ENCODE measurements at regions not wholly inside any gene's neighbourhood (a gene's known extent, or its start where the extent isn't known, plus 50 kb on each side); places are given as distances from the start of the nearest gene placed in this dataset.

DNA sequence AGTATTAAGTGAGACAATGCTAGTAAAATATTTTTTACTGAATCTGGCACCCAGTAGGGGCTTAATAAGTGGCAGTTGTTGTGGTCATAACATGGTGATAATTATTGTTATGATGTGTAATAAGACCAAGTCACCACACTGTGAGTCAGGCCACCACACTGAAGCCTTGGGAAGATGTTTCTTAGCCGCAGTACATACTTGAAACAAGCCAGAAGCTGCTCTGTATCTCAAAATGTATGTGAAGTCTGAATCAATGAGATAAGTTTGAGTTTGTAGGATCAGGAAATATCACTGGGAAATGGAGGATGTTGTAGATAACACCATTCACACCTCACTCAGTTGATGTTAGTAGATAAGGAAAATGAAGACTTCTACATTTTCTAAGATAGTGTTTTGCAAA lies 51.3 kb upstream of the PTPN3 start:
- no peak for DNase-seq

DNA sequence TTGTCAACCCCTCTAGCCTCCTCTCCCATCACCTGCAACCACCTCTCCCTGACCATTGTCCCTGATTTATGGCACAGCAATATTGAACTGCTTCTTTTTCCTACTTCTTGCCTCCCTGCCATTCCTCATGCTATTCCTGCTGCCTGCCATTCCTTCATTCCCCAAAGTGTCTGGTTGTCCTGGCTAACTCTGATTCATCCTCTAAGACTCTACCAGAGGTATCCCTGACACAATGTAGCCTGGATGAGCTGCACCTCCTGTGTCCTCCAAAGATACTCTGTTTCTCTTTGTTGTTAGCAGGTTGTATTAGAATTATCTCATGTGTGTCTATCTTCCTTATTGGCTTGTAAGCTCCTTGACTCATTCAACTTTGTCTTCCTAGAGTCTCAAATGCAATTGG lies 53.5 kb upstream of the PTPN3 start:
- DNase-seq = no peak

DNA sequence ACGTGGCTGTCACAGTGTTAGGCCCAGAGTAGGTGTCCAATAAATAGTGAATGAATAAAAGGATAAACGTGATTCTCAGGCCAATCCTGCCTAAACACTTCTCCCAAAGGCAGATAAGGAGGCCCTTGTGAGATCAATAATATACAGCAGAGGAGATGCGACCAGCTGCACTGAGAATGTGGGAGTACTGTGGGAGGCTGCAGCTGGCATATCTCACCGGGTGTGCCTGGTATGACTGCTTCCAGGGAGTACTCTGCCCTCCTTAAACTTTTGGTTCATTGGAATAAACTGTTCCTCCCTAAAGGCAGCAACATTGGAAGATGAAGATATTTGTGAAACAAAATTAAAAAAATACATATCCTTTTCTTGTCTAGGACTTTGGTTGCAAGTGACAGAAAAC lies 57.1 kb upstream of the PTPN3 start:
- DNase-seq = no peak

DNA sequence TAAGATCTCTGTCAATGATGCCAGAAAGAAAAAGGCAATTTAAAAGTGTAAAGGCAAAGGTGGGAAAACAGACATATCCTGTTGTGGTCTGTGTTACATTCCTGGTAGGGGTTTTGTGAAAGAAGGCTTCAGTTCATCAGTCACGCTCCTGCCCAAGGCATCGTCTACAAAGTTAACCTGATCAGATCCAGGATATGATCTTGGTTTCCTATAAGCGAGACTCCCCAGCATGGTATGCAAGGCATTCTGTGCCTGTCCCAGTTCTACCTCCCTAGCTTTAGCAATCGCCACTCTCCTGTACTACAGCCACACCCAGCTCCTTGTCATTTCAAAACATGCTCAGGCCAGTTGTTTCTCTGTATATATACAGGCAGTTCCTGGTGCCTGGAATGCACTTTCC lies 58.0 kb upstream of the PTPN3 start:
- DNase-seq = no peak

DNA sequence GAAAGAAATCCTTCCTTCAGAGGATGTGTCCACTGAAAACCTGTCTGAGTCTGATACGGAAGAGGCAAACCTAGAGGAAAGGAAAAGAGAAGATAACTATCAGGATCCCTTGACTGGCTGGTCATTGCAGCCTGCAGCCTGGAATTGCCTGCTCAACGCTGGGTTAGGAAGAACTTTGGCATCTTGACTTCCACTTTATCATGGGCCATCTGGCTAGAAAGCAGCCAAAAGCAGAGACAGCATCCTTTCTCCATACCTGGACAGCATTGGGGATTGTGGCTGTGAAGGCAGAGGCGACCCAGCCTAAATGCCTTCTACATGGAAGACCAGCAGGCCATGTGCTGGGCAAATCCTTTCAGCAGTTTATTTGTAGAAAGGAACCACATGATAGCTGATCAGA lies 58.7 kb upstream of the PTPN3 start:
- DNase-seq = no peak

DNA sequence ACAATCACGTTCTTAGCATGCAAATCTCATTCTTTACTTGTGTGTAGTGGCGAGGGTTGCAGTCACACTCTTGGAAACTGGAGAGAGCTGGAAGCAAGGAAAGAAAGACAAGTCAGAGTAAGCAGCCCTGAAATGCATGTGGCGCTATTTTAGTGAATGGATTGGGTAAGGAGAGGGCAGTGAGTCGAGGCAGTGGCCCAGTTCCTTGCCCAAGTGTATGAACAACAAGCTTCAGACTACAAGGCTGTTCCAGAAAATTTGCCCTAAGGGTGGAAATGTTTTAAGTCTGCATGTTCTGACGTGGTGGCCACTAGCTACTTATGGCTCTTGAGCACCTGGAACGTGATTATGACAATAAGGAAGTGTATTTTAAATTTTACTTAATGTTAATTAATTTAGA lies 59.4 kb upstream of the PTPN3 start:
- DNase-seq = no peak

DNA sequence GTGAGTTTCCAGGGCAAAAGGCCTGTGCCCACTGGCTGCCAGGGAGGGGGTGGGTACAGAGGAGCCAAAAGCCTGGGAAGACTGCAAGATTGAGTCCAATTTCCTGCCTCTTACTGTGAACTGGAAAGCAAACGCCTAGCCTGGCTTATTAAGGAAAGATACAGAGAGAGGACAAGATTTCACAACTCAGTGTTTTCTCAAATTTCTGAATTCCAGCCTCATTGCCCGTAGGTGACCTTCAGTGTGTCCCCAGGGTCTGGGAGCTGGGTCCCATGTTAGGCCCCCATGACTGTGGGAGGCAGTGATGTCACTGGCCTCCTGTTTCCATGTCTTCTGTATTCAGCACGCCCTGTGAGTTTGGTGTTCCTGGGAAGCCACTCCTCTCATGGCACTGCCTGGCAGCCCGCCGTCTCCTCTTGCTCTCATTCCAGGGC lies 60.6 kb upstream of the PTPN3 start:
- no peak for DNase-seq

DNA sequence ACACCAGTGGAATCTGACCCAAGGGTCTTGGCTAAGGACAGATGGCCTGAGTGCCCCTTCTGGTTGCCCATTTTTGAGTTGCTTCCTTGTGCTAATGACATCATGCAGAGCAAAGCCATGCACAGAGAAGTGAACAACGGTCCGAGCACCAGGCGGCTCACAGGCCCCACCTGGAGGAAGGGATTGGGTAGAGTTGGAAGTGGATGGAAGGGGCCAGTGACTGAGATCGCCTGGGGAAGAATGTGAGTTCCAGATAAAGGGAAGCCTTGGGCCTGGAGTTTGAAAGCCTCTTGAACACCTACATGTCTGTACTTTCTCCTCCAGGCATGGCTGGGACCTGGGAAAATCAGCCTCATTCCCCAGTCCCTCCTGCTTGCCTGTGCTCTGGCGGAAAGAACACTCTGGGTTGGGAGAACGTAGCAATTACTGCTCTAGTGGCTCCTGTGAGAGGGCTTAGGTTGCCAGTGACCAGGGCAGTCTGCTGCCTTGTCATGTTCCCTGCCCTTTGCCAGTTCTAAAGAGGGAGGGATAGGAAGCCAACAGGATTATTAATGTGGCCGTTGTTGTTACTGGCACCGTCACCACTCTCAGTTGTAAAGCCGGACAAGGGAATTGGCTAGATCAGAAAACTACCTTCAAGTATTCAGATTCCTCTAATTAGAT lies 62.5 kb upstream of the PTPN3 start:
- no peak for DNase-seq

DNA sequence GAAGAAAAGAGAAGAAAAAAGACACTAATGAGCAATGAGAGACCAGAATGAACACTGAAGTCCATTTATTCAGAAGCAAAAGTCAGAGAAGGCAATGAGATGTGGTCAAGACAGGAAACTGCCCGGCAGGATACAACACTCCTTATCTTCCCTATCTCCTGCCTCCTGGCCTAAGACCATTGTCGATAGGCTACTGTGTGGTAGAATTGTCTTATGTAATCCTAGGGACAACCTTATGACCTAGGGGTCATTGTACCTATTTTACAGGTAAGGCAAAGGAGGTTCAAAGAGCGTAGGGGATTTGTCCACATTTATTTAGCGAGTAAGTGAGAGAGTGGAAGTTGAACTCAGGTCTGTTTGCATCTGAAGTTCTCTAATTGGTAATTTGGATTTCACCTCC lies 63.0 kb upstream of the PTPN3 start:
- no peak for DNase-seq

DNA sequence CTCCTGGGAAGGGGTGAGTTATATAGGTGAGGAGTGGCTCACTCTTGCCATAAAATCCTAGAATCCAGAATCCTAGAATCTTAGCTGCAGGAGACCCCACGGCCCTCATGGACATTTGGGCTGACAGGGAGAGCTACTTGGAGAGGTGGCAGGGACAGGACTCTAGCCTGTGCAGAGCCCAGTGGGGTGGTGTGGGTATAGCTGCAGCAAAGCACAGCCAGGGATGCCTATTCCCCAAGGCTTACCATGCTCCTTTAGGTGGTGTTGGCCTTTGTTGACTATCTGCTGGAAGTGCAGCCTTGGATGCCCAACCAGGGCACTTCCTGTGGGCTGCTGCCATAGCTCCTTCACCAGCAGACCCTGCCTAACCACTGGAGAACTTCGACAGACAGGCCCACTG lies 70.0 kb upstream of the PTPN3 start:
- DNase-seq = no peak

DNA sequence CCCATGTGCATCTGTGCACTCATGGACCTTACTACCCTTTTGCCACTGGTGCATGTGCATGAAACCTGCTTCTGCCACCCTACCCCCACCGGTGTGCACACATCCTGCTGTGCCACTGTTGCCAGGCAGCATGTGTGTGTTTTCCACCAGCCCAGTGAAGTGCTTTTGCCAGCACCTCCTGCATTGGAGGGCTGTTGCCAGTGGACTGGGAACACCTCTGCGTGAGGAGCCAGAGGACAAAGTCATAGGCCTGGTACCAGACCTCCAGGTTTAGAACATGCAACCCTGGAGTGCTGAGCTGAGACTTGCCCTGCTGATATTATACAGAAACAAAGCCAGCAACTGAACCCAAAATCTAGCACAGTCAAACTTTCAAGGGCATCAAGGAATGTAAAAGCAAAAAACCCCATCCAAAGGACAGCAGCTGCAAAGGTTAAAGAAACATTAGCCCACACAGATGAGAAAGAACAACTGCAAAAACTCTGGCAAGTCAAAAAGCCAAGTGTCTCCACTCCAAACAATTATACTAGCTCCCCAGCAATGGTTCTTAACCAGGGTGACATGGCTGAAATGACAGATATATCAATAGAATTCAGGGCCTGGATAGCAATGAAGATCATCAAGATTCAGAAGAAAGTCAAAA lies 70.6 kb upstream of the PTPN3 start:
- no peak for DNase-seq

DNA sequence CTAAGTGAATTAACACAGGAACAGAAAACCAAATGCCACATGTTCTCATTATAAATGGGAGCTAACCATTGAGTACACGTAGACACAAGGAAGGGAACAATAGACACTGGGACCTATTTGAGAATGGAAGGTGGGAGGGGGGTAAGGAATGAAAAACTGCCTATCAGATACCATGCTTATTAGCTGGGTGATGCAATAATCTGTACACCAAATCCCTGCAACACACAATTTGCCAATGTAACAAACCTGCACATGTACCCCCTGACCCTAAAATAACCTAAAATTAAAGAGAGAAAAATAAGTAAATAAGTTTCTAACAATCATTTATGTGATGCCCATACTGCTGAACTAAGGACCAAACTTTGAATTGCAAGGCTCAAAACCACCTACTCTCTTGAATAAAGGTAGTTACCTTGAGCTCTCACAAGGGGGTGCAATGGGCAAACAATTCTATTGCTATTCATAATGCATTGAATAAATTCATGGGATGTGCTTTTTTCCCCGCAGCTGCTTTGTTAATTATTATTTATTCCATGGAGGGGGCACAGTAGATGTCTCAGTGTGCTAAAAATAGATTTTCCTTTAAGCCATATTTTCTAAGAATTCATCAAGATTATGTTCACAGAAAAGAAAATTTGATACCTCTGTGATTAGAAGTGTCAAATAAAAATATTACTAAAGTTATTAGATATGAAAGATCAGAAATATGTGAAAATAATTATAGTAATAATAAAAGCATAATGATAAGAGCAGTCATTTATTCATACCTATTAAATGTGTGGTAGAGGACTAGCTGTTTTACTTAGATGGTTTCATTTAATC lies 76.2 kb upstream of the PTPN3 start:
- DNase-seq = peak; percentile 4

DNA sequence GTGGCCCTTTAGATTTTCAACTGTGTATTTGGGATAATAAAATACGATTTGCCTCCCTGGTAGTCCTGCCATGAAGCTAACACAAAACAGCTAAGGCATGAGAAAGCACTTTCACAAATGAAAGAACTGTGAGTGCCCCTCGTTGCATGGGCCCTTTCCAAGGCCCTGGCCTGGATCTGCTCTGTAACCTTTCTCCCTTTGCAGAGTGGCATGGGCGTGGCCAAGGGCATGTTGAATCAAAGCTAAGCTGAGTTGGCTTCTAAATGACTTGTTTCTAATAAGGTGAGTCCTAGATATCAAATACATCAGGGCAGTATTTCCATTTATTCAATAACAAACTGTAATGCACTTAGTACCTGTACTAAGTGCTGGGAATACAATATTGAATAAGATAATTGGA lies 78.7 kb upstream of the PTPN3 start:
- DNase-seq = no peak

DNA sequence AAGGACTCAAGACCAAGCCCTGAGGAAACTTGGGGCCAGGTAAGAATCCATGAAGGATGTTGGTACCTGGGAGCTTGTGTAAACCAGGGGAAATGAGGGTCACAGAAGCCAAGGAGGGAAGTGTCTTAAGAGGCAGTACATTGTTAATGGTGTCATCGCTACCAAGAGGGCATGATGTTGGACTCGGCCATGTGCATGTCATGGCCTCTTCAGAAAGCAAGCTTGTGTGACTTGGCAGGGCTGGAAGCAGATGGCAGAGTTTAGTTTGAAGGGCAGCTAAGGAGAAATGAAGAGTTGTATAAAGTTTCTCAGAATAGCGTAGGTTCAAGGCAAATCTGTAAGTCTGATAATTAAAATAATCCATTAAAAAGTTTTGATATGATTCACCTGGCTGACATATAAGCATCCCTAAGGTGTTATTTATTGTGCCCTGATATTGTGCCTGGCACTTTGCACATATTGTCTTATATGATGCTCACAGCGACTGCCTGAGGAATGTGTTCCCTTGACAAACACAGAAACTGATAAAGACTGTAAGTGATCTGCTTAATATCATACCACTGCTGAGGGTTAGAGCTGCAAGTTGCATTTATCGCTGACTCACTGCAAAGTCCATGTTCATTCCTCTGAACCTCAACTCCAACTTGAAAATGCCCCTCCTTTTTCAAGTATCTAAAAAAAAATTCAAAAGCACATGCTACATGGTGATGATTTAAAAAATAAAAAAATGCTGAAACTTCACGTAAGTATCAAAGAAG lies 81.3 kb upstream of the PTPN3 start:
- DNase-seq = no peak

DNA sequence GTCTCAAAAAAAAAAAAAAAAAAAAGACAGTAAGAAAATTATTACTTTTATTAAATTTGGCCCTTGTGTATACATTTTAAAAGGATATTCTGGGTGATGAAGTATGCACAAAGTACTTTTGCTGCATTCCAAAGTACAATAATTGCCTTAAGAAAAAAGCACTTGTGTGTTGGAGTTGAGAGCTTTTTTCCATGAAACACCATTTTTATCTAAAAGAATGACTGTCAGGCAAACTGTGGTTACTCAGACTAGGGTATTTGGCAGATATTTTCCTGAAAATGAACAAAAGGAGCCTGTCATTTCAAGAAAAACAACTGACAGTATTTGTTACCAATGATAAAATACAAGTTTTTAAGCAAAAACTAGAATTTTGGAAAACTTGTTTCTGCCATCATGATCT lies 84.3 kb upstream of the PTPN3 start:
- DNase-seq = no peak

DNA sequence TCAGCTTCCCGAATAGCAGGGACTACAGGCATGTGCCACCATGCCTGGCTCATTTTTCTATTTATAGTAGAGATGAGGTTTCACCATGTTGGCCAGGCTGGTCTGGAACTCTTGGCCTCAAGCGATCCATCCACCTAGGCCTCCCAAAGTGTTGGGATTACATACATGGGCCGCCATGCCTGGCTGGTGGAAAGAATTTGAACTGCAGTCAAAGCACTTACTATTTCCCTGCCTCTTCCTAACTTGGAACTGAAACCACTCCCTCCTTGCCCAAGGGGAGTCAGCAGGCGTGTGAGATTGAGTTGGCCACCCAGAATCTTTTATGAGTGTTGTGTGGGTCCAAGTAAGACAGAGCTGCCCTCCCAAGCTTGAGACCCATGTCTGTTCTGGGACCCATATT lies 86.1 kb upstream of the PTPN3 start:
- DNase-seq = no peak

DNA sequence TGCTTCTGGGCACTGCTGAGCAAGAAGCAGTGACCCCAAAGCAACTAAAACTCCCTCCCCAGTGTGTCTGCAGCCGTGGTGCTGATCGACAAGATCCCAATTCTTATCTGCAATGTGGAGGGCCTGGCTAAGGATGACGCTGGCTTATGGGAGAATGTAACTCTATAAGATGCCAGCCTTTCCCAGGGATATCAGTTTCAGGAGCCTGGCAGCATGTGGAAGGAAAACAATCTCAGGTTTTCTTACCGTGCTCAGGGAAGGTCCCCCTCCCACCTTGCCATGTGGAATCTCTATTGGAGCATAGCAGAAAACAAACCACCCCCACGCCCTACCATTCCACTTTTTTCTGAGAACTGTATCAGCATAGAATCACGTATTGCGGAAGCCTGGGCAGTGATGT lies 87.7 kb upstream of the PTPN3 start:
- no peak for DNase-seq

DNA sequence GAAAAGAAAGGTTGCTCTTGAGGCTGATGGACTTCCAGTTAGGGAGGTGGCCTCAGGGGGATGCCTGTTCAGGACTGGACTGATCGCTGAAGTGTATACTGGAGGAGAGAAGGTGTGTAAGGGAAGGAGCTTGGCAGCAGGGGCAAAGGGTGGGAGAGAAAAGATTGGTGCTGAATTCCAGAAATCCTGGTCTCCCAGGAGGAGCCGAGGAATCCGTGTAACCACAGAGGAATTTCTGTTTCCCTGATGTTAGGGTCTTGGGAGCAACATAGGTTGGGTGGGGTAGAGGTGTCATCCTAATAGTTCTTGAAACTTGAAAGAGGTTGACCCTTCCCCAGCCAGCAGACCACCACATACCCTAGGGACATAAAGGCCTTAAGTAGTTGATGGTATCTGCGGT lies 88.9 kb upstream of the PTPN3 start:
- DNase-seq = no peak

DNA sequence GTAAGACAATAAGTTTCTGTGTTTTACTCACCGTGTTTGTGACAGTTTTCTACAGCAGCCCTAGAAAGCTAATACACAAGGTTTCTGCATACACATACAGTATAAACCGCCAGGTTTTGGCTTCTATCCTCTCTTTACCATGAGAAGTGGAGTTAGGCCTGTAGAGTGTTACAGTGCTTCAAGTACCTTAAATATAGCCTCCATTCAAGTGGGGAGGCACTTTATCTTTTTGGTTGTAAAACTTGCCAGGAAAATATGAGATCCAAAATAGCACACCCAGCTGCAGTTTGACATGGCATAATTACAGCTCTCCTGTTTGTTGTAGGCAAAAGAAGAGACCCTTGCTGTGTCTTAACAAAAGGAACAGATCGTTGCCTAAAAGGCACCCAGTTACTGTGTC lies 90.3 kb upstream of the PTPN3 start:
- no peak for DNase-seq

DNA sequence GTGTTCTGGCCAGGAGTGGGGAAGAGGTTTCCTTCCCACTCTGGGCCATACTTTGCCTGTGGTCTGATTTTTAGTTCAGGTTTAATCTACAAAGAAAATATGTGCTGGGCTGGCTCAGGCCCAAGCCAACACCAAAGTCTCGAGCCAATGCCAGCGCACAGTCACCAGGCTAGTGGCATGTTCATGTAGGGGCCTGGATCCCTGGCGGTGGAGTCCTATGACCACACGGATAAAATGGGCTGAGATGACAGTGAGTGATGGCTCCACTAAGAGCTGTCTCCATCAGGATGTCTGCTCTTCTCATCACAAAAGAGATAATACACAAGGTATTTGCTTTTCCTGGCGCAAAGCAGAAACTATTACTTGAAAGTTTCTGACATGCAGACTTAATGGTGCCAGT lies 92.9 kb upstream of the PTPN3 start:
- no peak for DNase-seq

DNA sequence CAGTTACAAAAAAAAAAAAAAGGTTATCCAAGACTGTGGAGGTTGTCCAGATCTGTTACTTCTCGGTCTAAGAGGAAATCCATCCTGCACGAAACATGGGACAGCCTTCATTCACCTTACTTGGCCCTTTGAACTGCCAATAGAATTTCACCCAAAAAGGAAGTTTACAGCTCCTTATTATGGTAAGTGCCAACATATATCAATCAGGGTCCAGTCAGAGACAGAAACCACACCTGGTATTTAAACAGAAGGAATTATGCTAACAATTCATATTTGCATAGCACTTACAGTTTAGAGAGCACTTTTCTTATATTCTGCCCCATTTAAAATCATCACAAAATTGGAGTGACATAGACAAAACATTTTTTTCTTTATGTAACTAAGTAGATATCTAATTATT lies 93.6 kb upstream of the PTPN3 start:
- DNase-seq = no peak

DNA sequence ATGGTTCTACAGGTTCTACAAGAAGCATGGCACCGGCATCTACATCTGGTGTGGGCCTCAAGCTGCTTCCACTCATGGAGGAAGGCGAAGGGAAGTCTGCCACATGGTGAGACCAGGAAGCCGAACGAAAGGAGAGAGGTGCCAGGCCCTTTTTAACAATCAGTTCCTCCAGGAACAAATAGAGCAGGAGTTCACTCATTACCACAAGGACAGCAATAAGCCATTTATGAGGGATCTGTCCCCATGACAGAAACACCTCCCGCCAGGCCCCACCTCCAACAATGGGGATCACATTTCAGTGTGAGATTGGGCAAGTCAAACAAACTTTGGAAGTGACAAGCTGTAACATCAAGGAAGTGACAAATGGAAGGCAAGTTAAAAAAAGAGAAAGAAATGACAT lies 95.5 kb upstream of the PTPN3 start:
- no peak for DNase-seq

DNA sequence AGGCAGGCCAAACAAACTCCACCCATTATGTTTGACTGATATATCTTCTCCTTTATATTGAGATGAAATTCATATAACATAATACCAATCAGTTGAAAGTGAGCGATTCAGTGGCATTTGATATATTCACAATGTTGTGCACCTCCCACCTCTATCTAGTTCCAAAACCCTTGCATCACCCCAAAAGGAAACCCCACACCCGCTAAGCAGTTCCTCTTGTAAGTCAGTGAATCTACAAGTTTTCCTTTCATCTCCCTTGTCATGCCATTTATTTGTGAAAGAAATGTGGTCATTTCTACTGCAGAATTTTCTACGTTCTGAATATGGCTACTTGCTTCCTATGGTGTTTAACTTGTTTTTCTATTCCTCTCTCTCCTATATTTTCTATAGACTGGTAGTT lies 99.4 kb upstream of the PTPN3 start:
- DNase-seq = no peak

DNA sequence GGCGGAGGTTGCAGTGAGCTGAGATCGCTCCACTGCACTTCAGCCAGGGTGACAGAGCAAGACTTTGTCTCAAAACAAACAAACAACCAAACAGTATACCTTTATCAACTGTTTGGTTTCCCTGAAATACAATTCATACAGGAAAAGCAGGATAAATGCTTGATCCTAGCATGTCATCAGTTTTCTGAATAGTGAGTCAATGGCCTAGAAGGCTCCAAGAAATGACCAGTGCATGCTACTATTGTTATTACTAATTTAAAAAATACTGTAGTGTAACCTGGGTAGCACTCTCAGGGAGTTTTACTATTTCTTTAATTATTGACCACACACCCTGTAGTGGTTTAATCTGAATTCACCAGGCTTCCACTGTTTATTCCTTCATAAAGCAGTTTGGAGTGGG lies 101.0 kb upstream of the PTPN3 start:
- DNase-seq = no peak
